ENCODE measurements at regions not wholly inside any gene's neighbourhood (a gene's known extent, or its start where the extent isn't known, plus 50 kb on each side); places are given as distances from the start of the nearest gene placed in this dataset.

- TF ChIP-seq ZBTB33 (IDR thresholded peaks at IDR 0.05) (no peak), RXRA (IDR thresholded peaks at IDR 0.05) (no peak)
These were observed 265.5 kb upstream of the ROPN1 start (continued) for GRCh38 chr3:124257336-124257864.

GRCh38 chr3:124258057-124258500 is 266.2 kb upstream of the ROPN1 start:
- no peak for DNase-seq (ENCODE audit: low spot score)
- H3K4me1 ChIP-seq (ENCODE audit: control insufficient read depth in 4 of 4, insufficient read depth in 4 of 4, low read length in 3 of 4): no peaks in the 10 kb centered on the region
- H3K36me3 ChIP-seq (ENCODE audit: control insufficient read depth in 4 of 4, insufficient read depth in 3 of 4, low read depth in 1 of 4, low read length in 3 of 4): no peaks in the 10 kb centered on the region
- H3K4me3 ChIP-seq (ENCODE audit: low read depth in 1 of 3, low read length in 3 of 3): no peak overlapping the region
- no peak for TF ChIP-seq CTCF (IDR thresholded peaks at IDR 0.05; ENCODE audit: low read depth, low read length, missing input control)
- peak; percentile 66 for TF ChIP-seq NR2F2 (IDR thresholded peaks at IDR 0.05)
- H3K27ac ChIP-seq (ENCODE audit: low read depth in 1 of 2, low read length in 2 of 2): no peak overlapping the region
- H3K9me3 ChIP-seq (ENCODE audit: control insufficient read depth in 4 of 4, low read length in 3 of 4): no peaks in the 10 kb centered on the region
- no peak overlapping the region for H3K9ac ChIP-seq (ENCODE audit: low read depth in 1 of 2, low read length in 2 of 2)
- no peaks in the 10 kb centered on the region for H3K27me3 ChIP-seq (ENCODE audit: control insufficient read depth in 4 of 4, insufficient read depth in 4 of 4, low read length in 3 of 4)
- WGBS: 63% methylated on average over 3 of the region's 3 CpGs

GRCh38 chr3:124260206-124260915 is 268.4 kb upstream of the ROPN1 start:
- no peaks in the 10 kb centered on the region for H3K4me1 ChIP-seq (ENCODE audit: control insufficient read depth in 4 of 4, insufficient read depth in 4 of 4, low read length in 3 of 4)
- WGBS: 93% methylated on average over 1 of the region's 1 CpG
- H3K27ac ChIP-seq (ENCODE audit: low read depth in 1 of 2, low read length in 2 of 2): no peak overlapping the region
- no peak for TF ChIP-seq FOXA1 (IDR thresholded peaks at IDR 0.05)
- TF ChIP-seq JUND (IDR thresholded peaks at IDR 0.05): no peak
- TF ChIP-seq HNF4A (conservative IDR thresholded peaks at IDR 0.05): no peak
- TF ChIP-seq RAD21 (IDR thresholded peaks at IDR 0.05): no peak
- TF ChIP-seq ZBTB33 (IDR thresholded peaks at IDR 0.05): no peak
- TF ChIP-seq YY1 (IDR thresholded peaks at IDR 0.05): no peak
- no peaks in the 10 kb centered on the region for H3K27me3 ChIP-seq (ENCODE audit: control insufficient read depth in 4 of 4, insufficient read depth in 4 of 4, low read length in 3 of 4)
- H3K9me3 ChIP-seq (ENCODE audit: control insufficient read depth in 4 of 4, low read length in 3 of 4): no peaks in the 10 kb centered on the region
- DNase-seq (ENCODE audit: low spot score): no peak
- no peak overlapping the region for H3K4me3 ChIP-seq (ENCODE audit: low read depth in 1 of 3, low read length in 3 of 3)
- no peak overlapping the region for H3K9ac ChIP-seq (ENCODE audit: low read depth in 1 of 2, low read length in 2 of 2)
- H3K36me3 ChIP-seq (ENCODE audit: control insufficient read depth in 4 of 4, insufficient read depth in 3 of 4, low read depth in 1 of 4, low read length in 3 of 4): no peaks in the 10 kb centered on the region

Measured in liver (tissue), 8 donors.